ENCODE measurements at regions not wholly inside any gene's neighbourhood (a gene's known extent, or its start where the extent isn't known, plus 50 kb on each side); places are given as distances from the start of the nearest gene placed in this dataset.
"Not testable (repeated sequence)": the region's sequence is repeated elsewhere in the genome, so short reads cannot be mapped to it uniquely, and the experiment has no call there.

DNA sequence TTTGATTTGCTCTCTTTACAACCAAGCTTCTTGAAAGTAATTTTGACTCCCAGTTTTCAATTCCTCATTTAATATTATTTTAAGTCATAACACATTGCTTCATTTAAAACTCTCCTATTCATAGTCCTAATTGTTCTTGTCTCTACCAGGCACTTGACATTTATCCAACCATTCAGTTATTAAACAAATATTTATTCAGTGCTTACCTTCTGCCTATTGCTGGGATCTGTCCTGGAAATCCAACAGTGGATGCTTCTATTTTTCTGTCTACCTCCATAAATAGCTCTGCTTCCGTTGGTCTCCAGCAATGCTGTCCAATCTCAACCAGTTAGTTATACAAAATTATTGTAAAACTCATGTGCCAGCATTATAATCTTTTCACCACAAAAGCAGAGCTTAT, 615.1 kb downstream of the ZWINT start:
- no peak for DNase-seq (ENCODE audit: low read depth)
- no peak overlapping the region for H3K4me3 ChIP-seq (ENCODE audit: low read depth, low read length)
- TF ChIP-seq, protein P1, sequence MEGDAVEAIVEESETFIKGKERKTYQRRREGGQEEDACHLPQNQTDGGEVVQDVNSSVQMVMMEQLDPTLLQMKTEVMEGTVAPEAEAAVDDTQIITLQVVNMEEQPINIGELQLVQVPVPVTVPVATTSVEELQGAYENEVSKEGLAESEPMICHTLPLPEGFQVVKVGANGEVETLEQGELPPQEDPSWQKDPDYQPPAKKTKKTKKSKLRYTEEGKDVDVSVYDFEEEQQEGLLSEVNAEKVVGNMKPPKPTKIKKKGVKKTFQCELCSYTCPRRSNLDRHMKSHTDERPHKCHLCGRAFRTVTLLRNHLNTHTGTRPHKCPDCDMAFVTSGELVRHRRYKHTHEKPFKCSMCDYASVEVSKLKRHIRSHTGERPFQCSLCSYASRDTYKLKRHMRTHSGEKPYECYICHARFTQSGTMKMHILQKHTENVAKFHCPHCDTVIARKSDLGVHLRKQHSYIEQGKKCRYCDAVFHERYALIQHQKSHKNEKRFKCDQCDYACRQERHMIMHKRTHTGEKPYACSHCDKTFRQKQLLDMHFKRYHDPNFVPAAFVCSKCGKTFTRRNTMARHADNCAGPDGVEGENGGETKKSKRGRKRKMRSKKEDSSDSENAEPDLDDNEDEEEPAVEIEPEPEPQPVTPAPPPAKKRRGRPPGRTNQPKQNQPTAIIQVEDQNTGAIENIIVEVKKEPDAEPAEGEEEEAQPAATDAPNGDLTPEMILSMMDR (conservative IDR thresholded peaks at IDR 0.05; ENCODE audit: low read depth, low read length): no peak

DNA sequence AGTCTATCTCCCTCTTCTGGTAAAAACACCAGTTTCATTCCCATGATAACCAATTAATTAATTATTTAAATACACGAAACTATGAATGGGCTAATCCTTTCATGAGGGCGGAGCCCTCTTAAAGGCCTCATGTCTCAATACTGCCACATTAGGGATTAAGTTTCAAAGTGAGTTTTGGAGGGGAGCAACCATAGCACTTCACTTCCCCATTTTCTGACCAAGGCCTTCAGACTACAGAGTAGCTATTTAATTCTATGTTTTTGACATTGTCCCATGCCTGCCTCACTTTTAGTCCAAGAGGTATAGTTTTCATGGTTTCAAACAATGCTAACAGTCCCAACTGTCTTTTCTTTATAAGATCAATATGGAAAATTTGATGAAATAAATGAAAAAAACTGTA, 618.6 kb downstream of the ZWINT start:
- H3K4me3 ChIP-seq (ENCODE audit: low read depth, low read length): no peak overlapping the region
- no peak for DNase-seq (ENCODE audit: low read depth)
- TF ChIP-seq, protein P1 (conservative IDR thresholded peaks at IDR 0.05; ENCODE audit: low read depth, low read length): no peak

DNA sequence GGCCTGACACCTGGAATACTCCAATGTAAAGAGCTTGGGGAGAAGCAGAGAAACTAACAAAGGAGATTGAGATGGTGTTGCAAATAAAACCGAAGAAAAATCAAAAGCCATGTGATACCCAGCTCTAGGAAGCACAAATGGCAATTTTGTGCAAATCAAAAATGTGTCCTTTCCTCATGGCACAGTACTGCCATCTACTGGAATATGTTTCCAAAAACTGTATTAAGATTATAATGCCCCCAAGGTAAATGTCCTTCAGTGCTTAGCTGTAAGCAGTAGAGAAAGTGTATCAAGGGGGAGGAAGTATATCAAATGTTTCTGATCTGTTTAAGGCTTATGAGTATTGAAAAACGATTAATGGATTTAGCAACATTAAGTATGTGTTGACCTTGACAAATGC, 620.3 kb downstream of the ZWINT start:
- TF ChIP-seq, protein P1 (conservative IDR thresholded peaks at IDR 0.05; ENCODE audit: low read depth, low read length): peak; percentile 56
- DNase-seq (ENCODE audit: low read depth); H3K4me3 ChIP-seq (ENCODE audit: low read depth, low read length): not testable (repeated sequence)

DNA sequence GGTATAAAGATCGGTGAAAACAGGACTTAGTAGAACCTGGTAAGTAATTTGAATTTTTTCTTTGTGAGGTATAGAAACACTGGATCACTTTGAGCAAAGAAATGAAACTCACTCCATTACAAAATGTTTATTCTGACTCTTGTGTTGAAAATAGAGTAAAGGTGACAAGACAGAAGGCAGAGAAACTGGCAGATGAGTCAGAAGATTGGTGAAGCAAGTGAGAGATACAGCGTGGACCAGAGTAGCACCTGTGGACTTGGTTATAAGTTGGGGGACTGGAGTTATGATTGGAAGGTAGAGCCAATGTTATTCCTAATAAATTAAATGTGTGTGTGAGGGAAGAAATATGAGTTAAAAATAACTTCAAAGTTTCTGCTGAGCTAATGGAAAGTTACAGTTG, 620.9 kb downstream of the ZWINT start:
- DNase-seq (ENCODE audit: low read depth): no peak
- no peak overlapping the region for H3K4me3 ChIP-seq (ENCODE audit: low read depth, low read length)
- TF ChIP-seq, protein P1 (conservative IDR thresholded peaks at IDR 0.05; ENCODE audit: low read depth, low read length): no peak

DNA sequence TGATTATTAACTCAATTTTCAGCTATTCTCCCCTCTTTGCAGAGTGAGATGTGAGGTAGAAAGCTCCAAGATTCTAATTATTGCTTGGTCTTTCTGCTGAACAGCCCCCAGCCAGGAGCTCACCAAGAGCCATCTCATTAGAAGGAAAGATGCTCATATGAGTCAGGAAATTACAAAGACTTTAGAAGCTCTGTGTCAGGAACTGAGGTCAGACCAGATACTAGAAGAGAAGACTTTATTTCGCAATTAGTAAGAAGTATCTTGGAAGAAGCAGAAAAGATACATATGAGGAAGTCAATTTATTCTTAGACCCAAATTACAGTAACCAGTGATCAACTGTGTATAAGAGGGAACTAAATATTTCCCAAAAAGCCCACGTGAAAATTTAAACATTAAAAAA, 626.9 kb downstream of the ZWINT start:
- no peak for DNase-seq (ENCODE audit: low read depth)
- no peak overlapping the region for H3K4me3 ChIP-seq (ENCODE audit: low read depth, low read length)
- TF ChIP-seq, protein P1 (conservative IDR thresholded peaks at IDR 0.05; ENCODE audit: low read depth, low read length): no peak

DNA sequence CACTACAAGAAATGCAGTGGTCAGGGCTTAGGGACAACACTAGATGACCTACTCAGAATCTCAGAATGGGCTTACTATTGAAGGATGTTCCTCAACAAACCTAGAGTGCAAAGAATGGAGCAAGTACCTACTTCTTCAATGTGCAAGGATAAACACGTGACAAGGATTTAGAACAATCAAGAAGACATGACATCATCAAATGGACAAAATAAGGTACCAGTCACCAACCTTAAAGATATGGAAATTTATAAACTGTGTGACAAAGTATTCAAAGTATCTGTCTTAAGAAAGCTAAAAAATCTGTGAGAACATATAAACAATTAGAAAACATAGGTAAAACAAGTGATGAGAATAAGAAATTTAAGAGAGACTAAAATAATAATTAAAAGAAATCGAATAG, 656.1 kb downstream of the ZWINT start:
- H3K4me3 ChIP-seq (ENCODE audit: low read depth, low read length): no peak overlapping the region
- TF ChIP-seq, protein P1 (conservative IDR thresholded peaks at IDR 0.05; ENCODE audit: low read depth, low read length): no peak
- no peak for DNase-seq (ENCODE audit: low read depth)

DNA sequence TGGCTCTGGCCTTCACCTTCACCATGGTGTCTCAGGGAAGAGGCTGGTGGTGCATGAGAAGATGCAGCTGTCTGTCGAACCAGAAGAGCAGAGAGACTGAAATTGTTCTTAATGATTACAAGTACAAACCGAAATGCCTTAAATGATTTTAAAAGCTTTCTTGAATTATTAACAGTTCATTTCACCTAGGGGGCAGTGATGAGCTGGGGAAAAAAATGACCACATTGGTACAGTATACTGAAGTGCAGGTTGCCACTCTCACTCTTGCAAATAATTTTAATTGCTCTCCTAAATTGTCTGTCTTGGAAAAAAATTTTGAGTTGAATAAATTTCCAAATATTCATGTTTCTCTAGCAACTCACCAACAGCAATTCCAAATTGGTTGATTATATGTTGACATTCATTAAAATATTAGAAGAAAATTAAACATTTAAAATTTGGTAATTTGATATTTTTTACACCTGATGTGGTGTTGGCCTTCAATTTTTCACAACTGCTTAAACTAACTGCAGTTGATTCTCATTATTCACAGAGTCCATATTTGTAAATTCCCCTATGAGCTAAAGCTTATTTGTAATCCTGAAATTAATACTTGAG, 692.6 kb downstream of the ZWINT start:
- TF ChIP-seq, protein P1 (conservative IDR thresholded peaks at IDR 0.05; ENCODE audit: low read depth, low read length): peak; percentile 66
- H3K4me3 ChIP-seq (ENCODE audit: low read depth, low read length): no peak overlapping the region
- DNase-seq (ENCODE audit: low read depth): no peak

All from epithelial cell of proximal tubule (primary cell).